Lower lobe of right lung (tissue), 2 donors: ENCODE measurements at regions not wholly inside any gene's neighbourhood (a gene's known extent, or its start where the extent isn't known, plus 50 kb on each side); places are given as distances from the start of the nearest gene placed in this dataset.

ENCODE experiments used
- ATAC-seq, 2 donors: fragments of 200-7000 bp; cut with Tn5 transposase; one replicate each; pipeline ENCODE4 v1.9.1; 2020 to 2022; ENCODE audit warnings: mild to moderate bottlenecking in 2 of 2, moderate library complexity in 2 of 2
- DNase-seq: peaks from one replicate; pipeline ENCODE4 v3.0.0-alpha.2; 2020
- H3K27ac ChIP-seq: fragments of 200-600 bp; one replicate; pipeline ENCODE4 v1.8.0; 2022
- H3K27me3 ChIP-seq: fragments of 200-600 bp; one replicate; pipeline ENCODE4 v1.8.0; 2022; ENCODE audit warnings: low read depth
- H3K36me3 ChIP-seq: fragments of 200-600 bp; one replicate; pipeline ENCODE4 v1.8.0; 2022; ENCODE audit warnings: mild to moderate bottlenecking
- H3K4me1 ChIP-seq: fragments of 200-600 bp; one replicate; pipeline ENCODE4 v1.8.0; 2022
- H3K4me3 ChIP-seq: fragments of 200-600 bp; one replicate; pipeline ENCODE4 v1.8.0; 2022; ENCODE audit warnings: mild to moderate bottlenecking
- H3K9me3 ChIP-seq: fragments of 200-600 bp; one replicate; pipeline ENCODE4 v1.8.0; 2022
- intact Hi-C: fragments of 100-400 bp; cut with DNase I; formaldehyde crosslinking; loops from one replicate; pipeline ENCODE4 v1.11.0; 2022
- TF ChIP-seq, protein P1 (sequence below): fragments of 200-600 bp; IDR thresholded peaks from one replicate; pipeline ENCODE4 v1.8.0; 2022; ENCODE audit warnings: antibody characterized with exemption, mild to moderate bottlenecking
- donor health status: DM: no; HTN: yes; CAD: no; lungs with severe emphysema.

DNA sequence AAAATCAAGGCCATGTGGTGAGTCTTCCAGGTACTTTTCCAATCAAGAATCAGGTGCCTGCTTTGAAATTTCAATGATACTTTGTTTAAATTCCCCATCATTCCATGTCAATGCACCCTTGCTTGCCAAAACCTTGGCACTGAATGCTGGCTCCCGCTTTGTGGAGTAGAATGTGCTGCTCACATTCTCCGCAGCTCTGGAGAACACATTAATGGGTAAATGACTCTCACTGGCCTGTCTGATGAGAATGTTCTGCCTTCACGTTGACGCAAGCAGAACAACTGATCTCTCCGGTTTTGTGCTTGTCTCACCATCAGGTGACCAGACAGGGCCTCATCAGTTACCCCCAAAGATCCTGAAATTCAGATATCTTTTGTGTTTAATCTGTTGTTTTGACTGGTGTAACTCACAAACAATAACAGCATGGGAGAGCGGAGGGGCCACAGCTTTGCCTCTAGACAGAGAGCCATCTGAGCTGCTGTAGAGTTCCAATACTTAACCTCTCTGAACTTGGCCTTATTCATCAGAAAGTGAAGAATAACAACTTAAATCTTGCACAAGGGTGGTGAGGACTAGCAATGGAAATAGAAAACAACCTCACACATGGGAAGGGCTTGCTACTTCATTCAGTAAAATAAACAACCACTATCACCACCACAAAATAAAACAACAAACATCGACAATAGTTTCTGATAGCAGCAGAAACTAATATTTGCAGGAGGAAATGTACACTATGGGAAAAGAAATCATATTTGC is 276.9 kb upstream of the IGFBP3 start:
- Histone ChIP-seq H3K4me3 (no peak overlapping the region), H3K4me1 (no peaks in the 10 kb centered on the region), H3K27ac (no peak overlapping the region), H3K9me3 (no peaks in the 10 kb centered on the region), H3K36me3 (no peaks in the 10 kb centered on the region), H3K27me3 (no peaks in the 10 kb centered on the region)
- intact Hi-C loops: no loop called here
- DNase-seq (no peak), ATAC-seq (no peak)
- TF ChIP-seq, protein P1, sequence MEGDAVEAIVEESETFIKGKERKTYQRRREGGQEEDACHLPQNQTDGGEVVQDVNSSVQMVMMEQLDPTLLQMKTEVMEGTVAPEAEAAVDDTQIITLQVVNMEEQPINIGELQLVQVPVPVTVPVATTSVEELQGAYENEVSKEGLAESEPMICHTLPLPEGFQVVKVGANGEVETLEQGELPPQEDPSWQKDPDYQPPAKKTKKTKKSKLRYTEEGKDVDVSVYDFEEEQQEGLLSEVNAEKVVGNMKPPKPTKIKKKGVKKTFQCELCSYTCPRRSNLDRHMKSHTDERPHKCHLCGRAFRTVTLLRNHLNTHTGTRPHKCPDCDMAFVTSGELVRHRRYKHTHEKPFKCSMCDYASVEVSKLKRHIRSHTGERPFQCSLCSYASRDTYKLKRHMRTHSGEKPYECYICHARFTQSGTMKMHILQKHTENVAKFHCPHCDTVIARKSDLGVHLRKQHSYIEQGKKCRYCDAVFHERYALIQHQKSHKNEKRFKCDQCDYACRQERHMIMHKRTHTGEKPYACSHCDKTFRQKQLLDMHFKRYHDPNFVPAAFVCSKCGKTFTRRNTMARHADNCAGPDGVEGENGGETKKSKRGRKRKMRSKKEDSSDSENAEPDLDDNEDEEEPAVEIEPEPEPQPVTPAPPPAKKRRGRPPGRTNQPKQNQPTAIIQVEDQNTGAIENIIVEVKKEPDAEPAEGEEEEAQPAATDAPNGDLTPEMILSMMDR: no peak

DNA sequence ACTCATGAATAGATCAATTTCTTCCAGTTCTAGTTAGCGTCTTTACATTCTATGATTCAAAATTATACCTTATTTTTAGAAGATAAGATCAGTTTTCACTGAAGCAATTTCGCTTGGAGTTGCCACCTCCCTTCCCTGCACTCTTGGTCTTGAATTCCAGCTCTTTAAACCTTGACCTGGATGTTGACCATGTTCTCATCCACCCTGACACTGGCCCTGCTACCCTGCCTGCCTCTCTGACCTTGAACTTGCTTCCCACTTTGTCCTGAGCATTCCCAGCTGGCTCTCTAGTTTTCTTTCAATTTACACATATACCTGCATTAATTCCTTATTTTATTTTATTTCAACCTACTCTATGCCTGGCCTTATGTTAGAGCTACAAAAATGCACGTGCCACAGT is 274.9 kb upstream of the IGFBP3 start:
- Histone ChIP-seq H3K4me3 (no peak overlapping the region), H3K27ac (no peak overlapping the region), H3K4me1 (no peaks in the 10 kb centered on the region), H3K9me3 (no peaks in the 10 kb centered on the region), H3K27me3 (no peaks in the 10 kb centered on the region), H3K36me3 (no peaks in the 10 kb centered on the region)
- TF ChIP-seq, protein P1: no peak
- intact Hi-C loops: no loop called here
- no peak for DNase-seq
- ATAC-seq: no peak

- TF ChIP-seq, protein P1: no peak
- intact Hi-C loops: no loop called here
- ATAC-seq (no peak), DNase-seq (no peak)
- H3K4me3 ChIP-seq: no peak overlapping the region
- H3K4me1 ChIP-seq: no peaks in the 10 kb centered on the region
- H3K27ac ChIP-seq: no peak overlapping the region
- H3K36me3 ChIP-seq: no peaks in the 10 kb centered on the region
- no peaks in the 10 kb centered on the region for H3K27me3 ChIP-seq
- H3K9me3 ChIP-seq: no peaks in the 10 kb centered on the region
These were observed 271.2 kb upstream of the IGFBP3 start for GRCh38 chr7:46192271-46192670.

DNA sequence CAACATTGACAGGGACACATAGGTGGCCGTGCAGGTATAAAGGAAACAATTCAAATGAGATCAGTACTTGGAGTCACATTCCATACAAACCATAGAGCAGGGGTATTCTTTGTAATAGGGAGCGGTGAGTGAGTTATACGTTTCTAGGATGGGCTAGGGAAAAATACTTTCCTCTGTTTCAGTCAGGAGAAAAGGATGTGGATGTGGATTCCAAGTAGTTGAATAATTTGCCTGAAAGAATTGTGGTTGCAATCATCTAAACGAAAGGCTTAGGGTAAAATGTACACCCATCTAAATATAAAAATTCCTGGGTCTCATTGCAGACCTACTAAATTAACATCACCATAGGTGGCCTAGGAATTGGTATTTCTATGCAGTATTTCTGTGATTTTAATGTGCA is 270.7 kb upstream of the IGFBP3 start:
- Histone ChIP-seq H3K9me3 (no peaks in the 10 kb centered on the region), H3K27ac (no peak overlapping the region), H3K36me3 (no peaks in the 10 kb centered on the region), H3K27me3 (no peaks in the 10 kb centered on the region), H3K4me1 (no peaks in the 10 kb centered on the region), H3K4me3 (no peak overlapping the region)
- DNase-seq (no peak), ATAC-seq (no peak)
- TF ChIP-seq, protein P1: no peak
- intact Hi-C loops: no loop called here

GRCh38 chr7:46191296-46191695 is 270.2 kb upstream of the IGFBP3 start:
- no peak for ATAC-seq

More at GRCh38 chr7:46191296-46191695, 270.2 kb upstream of the IGFBP3 start:
- intact Hi-C loops: no loop called here
- no peaks in the 10 kb centered on the region for H3K9me3 ChIP-seq
- H3K27me3 ChIP-seq: no peaks in the 10 kb centered on the region
- DNase-seq: no peak
- no peak overlapping the region for H3K27ac ChIP-seq
- TF ChIP-seq, protein P1: no peak
- no peaks in the 10 kb centered on the region for H3K36me3 ChIP-seq
- H3K4me3 ChIP-seq: no peak overlapping the region
- no peaks in the 10 kb centered on the region for H3K4me1 ChIP-seq
